OCI-LY3 (cell line): ENCODE measurements at regions not wholly inside any gene's neighbourhood (a gene's known extent, or its start where the extent isn't known, plus 50 kb on each side); places are given as distances from the start of the nearest gene placed in this dataset.

ENCODE experiments used
- CTCF ChIP-seq: fragments of 200-600, 300-600 bp; sonication (generic); IDR thresholded peaks from 2 replicates; pipeline ENCODE4 v1.5.1; 2014; ENCODE audit warnings: antibody characterized with exemption, low read length, low read depth
- EZH2phosphoT487 ChIP-seq: fragments of 200-600 bp; shearing (Covaris generic); IDR thresholded peaks from 2 replicates; pipeline ENCODE4 v1.6.1; 2018; ENCODE audit warnings: antibody characterized with exemption, mixed run types, low read depth

- TF ChIP-seq CTCF (no peak), EZH2phosphoT487 (no peak)
Observed at GRCh38 chr3:194933465-194933864, 247.8 kb downstream of the FAM43A start.
